Breast epithelium (tissue), 4 donors: ENCODE measurements at regions not wholly inside any gene's neighbourhood (a gene's known extent, or its start where the extent isn't known, plus 50 kb on each side); places are given as distances from the start of the nearest gene placed in this dataset.
"Not testable (repeated sequence)": the region's sequence is repeated elsewhere in the genome, so short reads cannot be mapped to it uniquely, and the experiment has no call there.

Experiments
- DNase-seq, 2 donors: peaks; one replicate each; pipeline ENCODE4 v3.0.0-alpha.2; 2019; ENCODE audit warnings: low spot score in 2 of 2
- H3K27ac ChIP-seq, 2 donors: fragments of 200-600 bp; sonication (generic) in 1 of 2; one replicate each; pipeline ENCODE4 v1.5.1; 2016 to 2019; ENCODE audit warnings: mild to moderate bottlenecking in 1 of 2
- H3K27me3 ChIP-seq, 2 donors: fragments of 200-600 bp; sonication (generic) in 1 of 2; one replicate each; pipeline versions ENCODE4 v1.5.1 to v1.6.0; 2017 to 2019; ENCODE audit warnings: control low read depth in 1 of 2, mild to moderate bottlenecking in 1 of 2
- H3K36me3 ChIP-seq: fragments of 200-600 bp; one replicate; pipeline ENCODE4 v1.5.1; 2019
- H3K4me1 ChIP-seq, 2 donors: fragments of 200-600 bp; sonication (generic); one replicate each; pipeline ENCODE4 v1.5.1; 2016 to 2019; ENCODE audit warnings: control low read depth in 1 of 2
- H3K4me3 ChIP-seq, 3 donors: fragments of 200-600 bp; sonication (generic); 1 replicate in 2 of 3; 2 replicates in 1 of 3; pipeline ENCODE4 v1.5.1; 2016 to 2019; ENCODE audit warnings: mild to moderate bottlenecking in 3 of 3, moderate library complexity in 2 of 3
- H3K9me3 ChIP-seq, 2 donors: fragments of 200-600 bp; sonication (generic) in 1 of 2; one replicate each; pipeline ENCODE4 v1.5.1; 2016 to 2019; ENCODE audit warnings: control low read depth in 1 of 2
- CTCF ChIP-seq, 3 donors: fragments of 450-650 bp; IDR thresholded peaks; one replicate each; pipeline ENCODE4 v1.5.1; 2016 to 2017; ENCODE audit warnings: antibody characterized with exemption in 3 of 3, mild to moderate bottlenecking in 3 of 3, moderate library complexity in 3 of 3
- POLR2A ChIP-seq: fragments of 450-650 bp; IDR thresholded peaks from one replicate; pipeline ENCODE4 v1.6.1; 2016; ENCODE audit warnings: antibody characterized with exemption, mild to moderate bottlenecking, moderate library complexity
- POLR2AphosphoS5 ChIP-seq, 3 donors: sonication (generic); formaldehyde crosslinking; IDR thresholded peaks; one replicate each; pipeline ENCODE4 v1.6.1; 2017; ENCODE audit warnings: antibody characterized with exemption in 3 of 3
- intact Hi-C: fragments of 100-400 bp; cut with DNase I; formaldehyde crosslinking; loops from one replicate; pipeline ENCODE4 v1.15.1; 2023; ENCODE audit warnings: low total_unique reads

GRCh38 chr6:27775796-27776184, 136.4 kb downstream of the OR2B2 start:
- Histone ChIP-seq H3K9me3 (no peaks in the 10 kb centered on the region), H3K4me1 (no peaks in the 10 kb centered on the region), H3K36me3 (no peaks in the 10 kb centered on the region), H3K27me3 (peaks cover 0 to 16% of the 10 kb centered on the region in 2 donors), H3K27ac (no peak overlapping the region), H3K4me3 (no peak overlapping the region)
- no peak for DNase-seq
- intact Hi-C loops, result no loop called here
- TF ChIP-seq CTCF (IDR thresholded peaks at IDR 0.05) (no peak), POLR2A (no peak), POLR2AphosphoS5 (IDR thresholded peaks at IDR 0.05) (no peak)

GRCh38 chr6:27775138-27775795, 136.9 kb downstream of the OR2B2 start:
- H3K4me1 ChIP-seq, intact Hi-C loops, H3K9me3 ChIP-seq, H3K27ac ChIP-seq, H3K4me3 ChIP-seq, H3K36me3 ChIP-seq, DNase-seq: not testable (repeated sequence)
- H3K27me3 ChIP-seq, result peaks cover 0 to 16% of the 10 kb centered on the region in 2 donors

GRCh38 chr6:27774264-27774600, 138.0 kb downstream of the OR2B2 start:
- H3K27ac ChIP-seq, H3K36me3 ChIP-seq, H3K4me1 ChIP-seq, intact Hi-C loops, DNase-seq, H3K9me3 ChIP-seq, H3K4me3 ChIP-seq: not testable (repeated sequence)
- peaks cover 0 to 16% of the 10 kb centered on the region in 2 donors for H3K27me3 ChIP-seq

GRCh38 chr6:27773542-27774263, 138.5 kb downstream of the OR2B2 start:
- H3K4me1 ChIP-seq, H3K9me3 ChIP-seq, H3K4me3 ChIP-seq, intact Hi-C loops, DNase-seq, H3K27ac ChIP-seq, H3K36me3 ChIP-seq: not testable (repeated sequence)
- H3K27me3 ChIP-seq, result peaks cover 0 to 20% of the 10 kb centered on the region in 2 donors

GRCh38 chr6:27772261-27773001, 139.8 kb downstream of the OR2B2 start:
- Histone ChIP-seq H3K9me3 (no peaks in the 10 kb centered on the region), H3K27ac (no peak overlapping the region), H3K27me3 (peaks cover 0 to 26% of the 10 kb centered on the region in 2 donors), H3K36me3 (no peaks in the 10 kb centered on the region), H3K4me3 (peak overlapping the region in 2 of 3 donors; percentile 5 to 44), H3K4me1 (no peaks in the 10 kb centered on the region)
- intact Hi-C loops, result no loop called here
- peak; percentile 74 to 88 for DNase-seq
- TF ChIP-seq POLR2AphosphoS5 (IDR thresholded peaks at IDR 0.05) (peak in 2 of 3 donors; percentile 36 to 66), POLR2A (no peak), CTCF (IDR thresholded peaks at IDR 0.05) (peak; percentile 84 to 96 (median 90))

GRCh38 chr6:27771235-27771634, 141.0 kb downstream of the OR2B2 start:
- Histone ChIP-seq H3K4me1 (no peaks in the 10 kb centered on the region), H3K27me3 (peaks cover 0 to 14% of the 10 kb centered on the region in 2 donors), H3K4me3 (no peak overlapping the region), H3K27ac (no peak overlapping the region), H3K36me3 (no peaks in the 10 kb centered on the region), H3K9me3 (no peaks in the 10 kb centered on the region)
- TF ChIP-seq POLR2AphosphoS5 (IDR thresholded peaks at IDR 0.05) (no peak), POLR2A (no peak), CTCF (IDR thresholded peaks at IDR 0.05) (no peak)
- DNase-seq, result no peak
- intact Hi-C loops, result no loop called here
